ENCODE measurements at regions not wholly inside any gene's neighbourhood (a gene's known extent, or its start where the extent isn't known, plus 50 kb on each side); places are given as distances from the start of the nearest gene placed in this dataset.
A peak's percentile ranks its signal among the peaks of the same experiment; 100 is the strongest.

DNA sequence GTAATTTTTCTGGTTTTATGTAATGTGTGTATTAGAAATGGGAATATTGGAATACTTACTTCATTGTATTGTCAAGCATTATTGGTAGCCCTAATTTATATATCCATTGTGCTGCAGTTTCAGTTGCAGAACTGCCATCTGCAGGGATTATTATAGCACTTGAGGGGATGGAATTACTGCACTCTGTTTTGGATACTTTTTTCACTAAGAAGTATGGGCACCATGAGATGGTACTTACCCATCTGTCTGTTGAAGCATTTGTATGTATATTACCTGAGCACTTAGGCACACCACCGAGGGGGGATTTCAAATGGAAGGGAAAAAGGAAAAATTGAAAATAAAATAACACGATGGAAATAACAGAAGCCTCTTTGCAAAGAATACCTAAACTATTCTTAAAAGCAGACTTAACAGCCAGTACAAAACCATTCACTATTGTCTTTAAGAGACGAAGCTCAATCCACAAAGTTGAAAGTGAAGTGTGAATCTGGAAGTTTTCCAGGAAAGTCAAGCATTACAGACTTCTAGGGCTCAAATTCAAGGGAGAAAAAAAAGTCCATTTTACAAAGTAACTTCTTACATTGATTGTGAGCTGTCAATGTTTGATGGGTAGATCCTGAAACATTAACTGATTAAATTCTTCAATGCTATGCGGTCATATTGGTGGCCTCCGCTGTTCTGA is 318.7 kb downstream of the SOX4 start:
- no peak for ATAC-seq (ENCODE audit: low read depth)
- H3K4me3 ChIP-seq (ENCODE audit: control extremely low read depth in 1 of 5, extremely low read depth in 1 of 5, insufficient read depth in 1 of 5, low read depth in 2 of 5, low read length in 4 of 5), result no peak overlapping the region
- no peaks in the 10 kb centered on the region for H3K27me3 ChIP-seq (replicated peaks in 1 of 4; ENCODE audit: control extremely low read depth in 1 of 4, control insufficient read depth in 3 of 4, insufficient read depth in 4 of 4, low read length in 3 of 4)
- Mint-ChIP-seq H3K4me3 (no peak overlapping the region), H3K27me3 (peaks cover 4% of the 10 kb centered on the region), H3K4me1 (peaks cover 6% of the 10 kb centered on the region), H3K9me3 (ENCODE audit: insufficient read depth) (no peaks in the 10 kb centered on the region), H3K27ac (no peak overlapping the region)
- WGBS (ENCODE audit: insufficient coverage), result 100% methylated on average over 2 of the region's 5 CpGs
- H2AFZ ChIP-seq (ENCODE audit: insufficient read depth, low read depth, low read length, poor library complexity, severe bottlenecking), result no peak overlapping the region
- POLR2A ChIA-PET, result no interaction called here
- H3K4me1 ChIP-seq (ENCODE audit: control insufficient read depth in 2 of 2, insufficient read depth in 2 of 2, low read length in 2 of 2), result no peaks in the 10 kb centered on the region
- H3K79me2 ChIP-seq (ENCODE audit: control insufficient read depth, insufficient read depth, low read length), result no peaks in the 10 kb centered on the region
- no peak for DNase-seq
- CTCF ChIA-PET, result no interaction called here
- H3K4me2 ChIP-seq (replicated peaks; ENCODE audit: low read depth, low read length, poor library complexity, severe bottlenecking), result no peak overlapping the region
- no peak overlapping the region for H3K9ac ChIP-seq (ENCODE audit: low read length)
- H3K9me3 ChIP-seq (ENCODE audit: control extremely low read depth in 1 of 3, control insufficient read depth in 2 of 3, insufficient read depth in 1 of 3, low read length in 2 of 3), result no peaks in the 10 kb centered on the region
- no peaks in the 10 kb centered on the region for H3K36me3 ChIP-seq (replicated peaks in 1 of 2; ENCODE audit: control extremely low read depth in 1 of 2, control insufficient read depth in 1 of 2, extremely low read depth in 1 of 2, insufficient read depth in 2 of 2, low read length in 1 of 2)
- no peaks in the 10 kb centered on the region for H4K20me1 ChIP-seq (ENCODE audit: control insufficient read depth, insufficient read depth, low read length, poor library complexity, severe bottlenecking)
- intact Hi-C loops (cut with micrococcal nuclease), result no loop called here
- TF ChIP-seq, protein P1, sequence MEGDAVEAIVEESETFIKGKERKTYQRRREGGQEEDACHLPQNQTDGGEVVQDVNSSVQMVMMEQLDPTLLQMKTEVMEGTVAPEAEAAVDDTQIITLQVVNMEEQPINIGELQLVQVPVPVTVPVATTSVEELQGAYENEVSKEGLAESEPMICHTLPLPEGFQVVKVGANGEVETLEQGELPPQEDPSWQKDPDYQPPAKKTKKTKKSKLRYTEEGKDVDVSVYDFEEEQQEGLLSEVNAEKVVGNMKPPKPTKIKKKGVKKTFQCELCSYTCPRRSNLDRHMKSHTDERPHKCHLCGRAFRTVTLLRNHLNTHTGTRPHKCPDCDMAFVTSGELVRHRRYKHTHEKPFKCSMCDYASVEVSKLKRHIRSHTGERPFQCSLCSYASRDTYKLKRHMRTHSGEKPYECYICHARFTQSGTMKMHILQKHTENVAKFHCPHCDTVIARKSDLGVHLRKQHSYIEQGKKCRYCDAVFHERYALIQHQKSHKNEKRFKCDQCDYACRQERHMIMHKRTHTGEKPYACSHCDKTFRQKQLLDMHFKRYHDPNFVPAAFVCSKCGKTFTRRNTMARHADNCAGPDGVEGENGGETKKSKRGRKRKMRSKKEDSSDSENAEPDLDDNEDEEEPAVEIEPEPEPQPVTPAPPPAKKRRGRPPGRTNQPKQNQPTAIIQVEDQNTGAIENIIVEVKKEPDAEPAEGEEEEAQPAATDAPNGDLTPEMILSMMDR (IDR thresholded peaks at IDR 0.05), result no peak
- TF ChIP-seq EZH2 (IDR thresholded peaks at IDR 0.05; ENCODE audit: borderline replicate concordance, insufficient read depth, low read depth, low read length, poor library complexity, severe bottlenecking), result no peak
- H3K27ac ChIP-seq (ENCODE audit: low read length in 2 of 2), result no peak overlapping the region

DNA sequence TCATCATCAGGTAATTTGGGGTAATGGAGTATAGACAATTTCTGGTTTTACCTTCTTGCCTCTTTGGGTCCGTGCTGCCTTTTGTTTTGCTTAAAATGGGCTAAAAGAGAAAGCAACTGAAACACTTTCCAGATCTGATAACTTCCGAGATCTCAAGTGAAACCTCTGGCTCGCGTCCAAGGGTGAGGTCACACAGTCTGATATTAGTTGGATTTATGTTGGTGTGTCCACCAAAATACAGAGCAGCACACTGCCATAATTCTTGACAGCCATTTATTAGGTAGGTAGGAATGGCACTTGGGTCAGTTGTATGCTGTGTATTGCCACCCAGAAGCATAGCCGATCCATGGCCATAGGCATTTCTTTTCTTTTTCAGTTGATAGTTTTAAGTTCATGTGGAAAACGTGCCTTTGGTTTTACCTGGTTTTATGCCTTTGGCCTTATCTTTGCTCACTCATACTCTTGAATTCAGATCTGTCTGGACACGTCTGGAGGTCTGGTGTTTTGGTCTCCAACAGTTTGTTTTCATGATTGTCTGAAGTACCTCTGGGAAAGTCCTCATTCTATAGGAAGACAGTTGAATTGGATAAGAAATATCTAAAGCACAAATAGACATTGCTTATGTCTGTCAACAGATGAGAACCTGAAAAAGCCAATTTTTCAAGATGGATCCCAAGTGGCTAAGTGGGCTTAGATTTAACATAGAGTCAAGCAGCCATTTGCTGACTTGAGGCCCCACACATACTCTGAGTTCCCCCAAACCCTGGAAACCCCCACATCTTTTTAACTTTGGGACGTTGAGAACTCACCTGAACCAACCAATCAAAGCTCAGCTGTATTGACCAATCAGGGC is 320.8 kb downstream of the SOX4 start:
- no peak overlapping the region for H3K4me2 ChIP-seq (replicated peaks; ENCODE audit: low read depth, low read length, poor library complexity, severe bottlenecking)

More for the DNA sequence above, 320.8 kb downstream of the SOX4 start:
- H3K9ac ChIP-seq (ENCODE audit: low read length), result no peak overlapping the region
- WGBS (ENCODE audit: insufficient coverage), result 31% methylated on average over 4 of the region's 8 CpGs
- H4K20me1 ChIP-seq (ENCODE audit: control insufficient read depth, insufficient read depth, low read length, poor library complexity, severe bottlenecking), result no peaks in the 10 kb centered on the region
- peaks cover 6% of the 10 kb centered on the region for H3K4me1 Mint-ChIP-seq
- no peak overlapping the region for H3K4me3 ChIP-seq (ENCODE audit: control extremely low read depth in 1 of 5, extremely low read depth in 1 of 5, insufficient read depth in 1 of 5, low read depth in 2 of 5, low read length in 4 of 5)
- POLR2A ChIA-PET, result no interaction called here
- H3K4me3 Mint-ChIP-seq, result no peak overlapping the region
- peaks cover 1% of the 10 kb centered on the region for H3K27me3 Mint-ChIP-seq
- no peaks in the 10 kb centered on the region for H3K9me3 Mint-ChIP-seq (ENCODE audit: insufficient read depth)
- H3K4me1 ChIP-seq (ENCODE audit: control insufficient read depth in 2 of 2, insufficient read depth in 2 of 2, low read length in 2 of 2), result no peaks in the 10 kb centered on the region
- H3K9me3 ChIP-seq (ENCODE audit: control extremely low read depth in 1 of 3, control insufficient read depth in 2 of 3, insufficient read depth in 1 of 3, low read length in 2 of 3), result no peaks in the 10 kb centered on the region
- H3K79me2 ChIP-seq (ENCODE audit: control insufficient read depth, insufficient read depth, low read length), result no peaks in the 10 kb centered on the region
- no peak overlapping the region for H3K27ac Mint-ChIP-seq
- no peaks in the 10 kb centered on the region for H3K27me3 ChIP-seq (replicated peaks in 1 of 4; ENCODE audit: control extremely low read depth in 1 of 4, control insufficient read depth in 3 of 4, insufficient read depth in 4 of 4, low read length in 3 of 4)
- intact Hi-C loops (cut with micrococcal nuclease), result no loop called here
- H3K27ac ChIP-seq (ENCODE audit: low read length in 2 of 2), result no peak overlapping the region
- ATAC-seq (ENCODE audit: low read depth) (no peak), DNase-seq (no peak)
- CTCF ChIA-PET, result no interaction called here
- H3K36me3 ChIP-seq (replicated peaks in 1 of 2; ENCODE audit: control extremely low read depth in 1 of 2, control insufficient read depth in 1 of 2, extremely low read depth in 1 of 2, insufficient read depth in 2 of 2, low read length in 1 of 2), result no peaks in the 10 kb centered on the region
- TF ChIP-seq EZH2 (IDR thresholded peaks at IDR 0.05; ENCODE audit: borderline replicate concordance, insufficient read depth, low read depth, low read length, poor library complexity, severe bottlenecking), result no peak
- TF ChIP-seq, protein P1 (IDR thresholded peaks at IDR 0.05), result no peak
- H2AFZ ChIP-seq (ENCODE audit: insufficient read depth, low read depth, low read length, poor library complexity, severe bottlenecking), result peak overlapping the region; percentile 40

All from B cell (primary cell).